CD14-positive monocyte (primary cell): ENCODE measurements at regions not wholly inside any gene's neighbourhood (a gene's known extent, or its start where the extent isn't known, plus 50 kb on each side); places are given as distances from the start of the nearest gene placed in this dataset.

Source experiments
- DNase-seq, 3 donors: peaks; one replicate each; pipeline ENCODE4 v3.0.0-alpha.2; 2011 to 2022
- H2AFZ ChIP-seq: 2 replicates; pipeline ENCODE4 v1.6.0; 2012; ENCODE audit warnings: mild to moderate bottlenecking, low read depth, low read length, inconsistent platforms; ENCODE audit not compliant: insufficient read depth, poor library complexity, severe bottlenecking
- H3K27ac ChIP-seq, 2 donors: 1 replicate in 1 of 2; 2 replicates in 1 of 2; pipeline ENCODE4 v1.5.1; 2012 to 2013; ENCODE audit warnings: low read length in 2 of 2, control low read depth in 1 of 2, inconsistent platforms in 1 of 2, low read depth in 1 of 2, mild to moderate bottlenecking in 1 of 2
- H3K27me3 ChIP-seq, 2 donors: one replicate each; pipeline versions ENCODE4 v1.6.0 to v1.6.1; 2011 to 2013; ENCODE audit warnings: low read length in 2 of 2; ENCODE audit not compliant: control insufficient read depth in 2 of 2, insufficient read depth in 2 of 2
- H3K36me3 ChIP-seq, 2 donors: replicated peaks in 1 of 2; 1 replicate in 1 of 2; 2 replicates in 1 of 2; pipeline versions ENCODE4 v1.5.1 to v1.6.1; 2012 to 2013; ENCODE audit warnings: low read length in 2 of 2, control low read depth in 1 of 2, inconsistent platforms in 1 of 2, mild to moderate bottlenecking in 1 of 2; ENCODE audit not compliant: insufficient read depth in 2 of 2, control insufficient read depth in 1 of 2
- H3K4me1 ChIP-seq, 2 donors: 1 replicate in 1 of 2; 2 replicates in 1 of 2; pipeline versions ENCODE4 v1.5.1 to v1.6.1; 2012 to 2013; ENCODE audit warnings: low read length in 2 of 2, control low read depth in 1 of 2, inconsistent platforms in 1 of 2, mild to moderate bottlenecking in 1 of 2, moderate library complexity in 1 of 2; ENCODE audit not compliant: insufficient read depth in 2 of 2, control insufficient read depth in 1 of 2
- H3K4me2 ChIP-seq: replicated peaks from 2 replicates; pipeline ENCODE3; 2012; ENCODE audit warnings: low read length, moderate library complexity, mild to moderate bottlenecking; ENCODE audit not compliant: poor library complexity, severe bottlenecking; ENCODE audit errors: extremely low read depth
- H3K4me3 ChIP-seq, 3 experiments: fragments of 200-600 bp in 1 of 3; sonication (generic) in 1 of 3; replicated peaks in 1 of 3; 1 replicate in 2 of 3; 2 replicates in 1 of 3; pipeline ENCODE4 v1.5.1; 2011 to 2013; ENCODE audit warnings: low read length in 3 of 3, mild to moderate bottlenecking in 3 of 3, control low read depth in 2 of 3, low read depth in 2 of 3, inconsistent platforms in 1 of 3, moderate library complexity in 1 of 3
- H3K79me2 ChIP-seq: 2 replicates; pipeline ENCODE4 v1.6.0; 2012; ENCODE audit warnings: mild to moderate bottlenecking, control low read depth, inconsistent platforms, low read length, moderate library complexity; ENCODE audit not compliant: insufficient read depth
- H3K9ac ChIP-seq: 2 replicates; pipeline ENCODE4 v1.6.0; 2017; ENCODE audit warnings: low read length, mild to moderate bottlenecking; ENCODE audit not compliant: insufficient read depth, poor library complexity, severe bottlenecking
- H3K9me3 ChIP-seq, 2 donors: replicated peaks in 1 of 2; 1 replicate in 1 of 2; 2 replicates in 1 of 2; pipeline versions ENCODE4 v1.5.1 to v1.6.1; 2012 to 2013; ENCODE audit warnings: low read length in 2 of 2, control low read depth in 1 of 2; ENCODE audit not compliant: control insufficient read depth in 1 of 2, insufficient read depth in 1 of 2
- H4K20me1 ChIP-seq: 2 replicates; pipeline ENCODE4 v1.6.0; 2012; ENCODE audit warnings: mild to moderate bottlenecking, low read length, control low read depth, moderate library complexity; ENCODE audit not compliant: insufficient read depth
- H3K27ac Mint-ChIP-seq, 7 donors: one replicate each; pipeline ENCODE4 v1.8.0; 2020; ENCODE audit warnings: mild to moderate bottlenecking in 7 of 7, mixed read lengths in 7 of 7, moderate library complexity in 6 of 7, inconsistent platforms in 2 of 7
- H3K27me3 Mint-ChIP-seq, 3 donors: one replicate each; pipeline ENCODE4 v1.8.0; 2021 to 2022; ENCODE audit warnings: low read depth in 3 of 3, mild to moderate bottlenecking in 3 of 3, mixed read lengths in 3 of 3, moderate library complexity in 3 of 3, inconsistent platforms in 1 of 3
- H3K36me3 Mint-ChIP-seq, 2 donors: one replicate each; pipeline ENCODE4 v1.8.0; 2020; ENCODE audit warnings: mixed read lengths in 2 of 2, inconsistent platforms in 1 of 2, mild to moderate bottlenecking in 1 of 2
- H3K4me1 Mint-ChIP-seq: one replicate; pipeline ENCODE4 v1.8.0; 2020; ENCODE audit warnings: mild to moderate bottlenecking, mixed read lengths
- H3K4me3 Mint-ChIP-seq, 2 donors: one replicate each; pipeline ENCODE4 v1.8.0; 2020; ENCODE audit warnings: mild to moderate bottlenecking in 2 of 2, mixed read lengths in 2 of 2, moderate library complexity in 1 of 2
- H3K9me3 Mint-ChIP-seq, 7 donors: one replicate each; pipeline ENCODE4 v1.8.0; 2020 to 2022; ENCODE audit warnings: mixed read lengths in 7 of 7, mild to moderate bottlenecking in 6 of 7, moderate library complexity in 6 of 7, inconsistent platforms in 2 of 7
- WGBS: methylation state at CpG from one replicate; pipeline ENCODE4 v1.1.5; 2013; ENCODE audit warnings: missing lambda C conversion rate; ENCODE audit not compliant: insufficient coverage; 5-methylcytosine and 5-hydroxymethylcytosine counted together
- intact Hi-C, 2 donors: fragments of 100-400 bp; cut with micrococcal nuclease; formaldehyde crosslinking; loops; one replicate each; pipeline versions ENCODE4 v1.15.0 to v1.15.1; 2023
- TF ChIP-seq, protein P1 (sequence below): fragments of 200-600 bp; IDR thresholded peaks from one replicate; pipeline ENCODE4 v1.8.0; 2022; ENCODE audit warnings: antibody characterized with exemption, mild to moderate bottlenecking

DNA sequence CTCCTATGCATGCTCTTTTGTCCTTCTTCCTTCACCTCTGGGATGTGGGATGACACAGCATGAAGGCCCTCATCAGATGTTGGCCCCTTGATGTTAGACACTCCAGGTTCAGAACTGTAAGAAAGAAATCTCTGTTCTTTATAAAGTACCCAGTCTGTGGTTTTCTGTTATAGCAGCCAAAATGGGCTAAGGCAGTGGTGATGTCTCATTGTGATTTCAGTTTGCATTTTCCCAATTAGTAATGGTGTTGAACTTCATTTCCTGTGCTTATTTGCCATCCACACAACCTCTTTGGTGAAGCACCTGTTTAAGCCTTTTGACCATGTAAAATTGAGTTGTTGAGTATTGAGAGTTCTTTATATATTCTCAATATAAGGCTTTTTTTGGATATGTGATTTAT lies 129.3 kb upstream of the C1orf174 start:
- peaks cover 0 to 7% (median 4%) of the 10 kb centered on the region in 3 donors for H3K27me3 Mint-ChIP-seq

DNA sequence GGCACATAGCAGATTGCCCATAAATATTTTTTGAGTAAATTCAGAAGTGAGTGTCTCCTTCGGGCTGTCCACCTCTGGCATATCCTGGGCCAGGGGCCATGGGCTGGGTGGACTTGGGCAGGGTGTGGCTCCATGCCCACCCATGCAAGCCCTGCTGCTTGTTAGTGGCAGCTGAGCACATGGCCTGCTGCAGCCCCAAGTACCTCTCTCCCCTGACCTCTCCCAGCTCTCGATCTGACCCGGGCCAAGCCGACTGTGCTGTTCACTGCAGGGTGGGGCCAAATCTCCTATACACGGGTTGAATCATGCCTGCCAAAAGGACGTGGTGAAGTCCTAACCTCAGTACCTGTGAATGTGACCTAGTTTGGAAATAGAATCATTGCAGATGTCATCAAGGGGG lies 132.5 kb upstream of the C1orf174 start:
- intact Hi-C loops, result no loop called here
- H3K4me3 ChIP-seq, result no peak overlapping the region
- TF ChIP-seq, protein P1, sequence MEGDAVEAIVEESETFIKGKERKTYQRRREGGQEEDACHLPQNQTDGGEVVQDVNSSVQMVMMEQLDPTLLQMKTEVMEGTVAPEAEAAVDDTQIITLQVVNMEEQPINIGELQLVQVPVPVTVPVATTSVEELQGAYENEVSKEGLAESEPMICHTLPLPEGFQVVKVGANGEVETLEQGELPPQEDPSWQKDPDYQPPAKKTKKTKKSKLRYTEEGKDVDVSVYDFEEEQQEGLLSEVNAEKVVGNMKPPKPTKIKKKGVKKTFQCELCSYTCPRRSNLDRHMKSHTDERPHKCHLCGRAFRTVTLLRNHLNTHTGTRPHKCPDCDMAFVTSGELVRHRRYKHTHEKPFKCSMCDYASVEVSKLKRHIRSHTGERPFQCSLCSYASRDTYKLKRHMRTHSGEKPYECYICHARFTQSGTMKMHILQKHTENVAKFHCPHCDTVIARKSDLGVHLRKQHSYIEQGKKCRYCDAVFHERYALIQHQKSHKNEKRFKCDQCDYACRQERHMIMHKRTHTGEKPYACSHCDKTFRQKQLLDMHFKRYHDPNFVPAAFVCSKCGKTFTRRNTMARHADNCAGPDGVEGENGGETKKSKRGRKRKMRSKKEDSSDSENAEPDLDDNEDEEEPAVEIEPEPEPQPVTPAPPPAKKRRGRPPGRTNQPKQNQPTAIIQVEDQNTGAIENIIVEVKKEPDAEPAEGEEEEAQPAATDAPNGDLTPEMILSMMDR, result no peak
- H3K27me3 Mint-ChIP-seq, result peaks cover 0 to 4% (median 4%) of the 10 kb centered on the region in 3 donors
- H3K36me3 Mint-ChIP-seq, result no peaks in the 10 kb centered on the region
- no peak overlapping the region for H3K27ac ChIP-seq
- no peaks in the 10 kb centered on the region for H3K4me1 Mint-ChIP-seq
- no peaks in the 10 kb centered on the region for H4K20me1 ChIP-seq
- H3K9me3 Mint-ChIP-seq, result peaks cover 2 to 22% (median 9%) of the 10 kb centered on the region in 7 donors
- no peaks in the 10 kb centered on the region for H3K36me3 ChIP-seq
- H3K4me1 ChIP-seq, result no peaks in the 10 kb centered on the region
- no peaks in the 10 kb centered on the region for H3K9me3 ChIP-seq
- H2AFZ ChIP-seq, result no peak overlapping the region
- DNase-seq, result no peak
- H3K79me2 ChIP-seq, result no peaks in the 10 kb centered on the region
- 75% methylated on average over 1 of the region's 6 CpGs for WGBS
- H3K27ac Mint-ChIP-seq, result no peak overlapping the region
- H3K27me3 ChIP-seq, result no peaks in the 10 kb centered on the region
- H3K4me2 ChIP-seq, result no peak overlapping the region
- H3K9ac ChIP-seq, result no peak overlapping the region
- no peak overlapping the region for H3K4me3 Mint-ChIP-seq

More for the DNA sequence above, 129.3 kb upstream of the C1orf174 start:
- no peaks in the 10 kb centered on the region for H3K9me3 ChIP-seq
- H3K4me3 Mint-ChIP-seq, result no peak overlapping the region
- H3K9ac ChIP-seq, result no peak overlapping the region
- H3K4me2 ChIP-seq, result no peak overlapping the region
- H3K36me3 ChIP-seq, result no peaks in the 10 kb centered on the region
- H3K4me3 ChIP-seq, result no peak overlapping the region
- peaks cover 2 to 22% (median 12%) of the 10 kb centered on the region in 7 donors for H3K9me3 Mint-ChIP-seq
- TF ChIP-seq, protein P1, result no peak
- H4K20me1 ChIP-seq, result no peaks in the 10 kb centered on the region
- no peaks in the 10 kb centered on the region for H3K4me1 Mint-ChIP-seq
- H3K27me3 ChIP-seq, result no peaks in the 10 kb centered on the region
- no peak overlapping the region for H2AFZ ChIP-seq
- H3K79me2 ChIP-seq, result no peaks in the 10 kb centered on the region
- H3K27ac Mint-ChIP-seq, result no peak overlapping the region
- no peaks in the 10 kb centered on the region for H3K4me1 ChIP-seq
- no peak overlapping the region for H3K27ac ChIP-seq
- intact Hi-C loops, result loop anchor here in 1 of 2 donors (10.0 kb wide), 1 partner anchor 55 kb away; no protein-coding TSS in a partner anchor
- DNase-seq, result no peak
- H3K36me3 Mint-ChIP-seq, result no peaks in the 10 kb centered on the region
